Pulmonary artery endothelial cell (primary cell): ENCODE measurements at regions not wholly inside any gene's neighbourhood (a gene's known extent, or its start where the extent isn't known, plus 50 kb on each side); places are given as distances from the start of the nearest gene placed in this dataset.
A peak's percentile ranks its signal among the peaks of the same experiment; 100 is the strongest.

Experiments used
- DNase-seq: peaks from one replicate; pipeline ENCODE4 v3.0.0-alpha.2; 2011; ENCODE audit warnings: low read depth, low spot score

DNA sequence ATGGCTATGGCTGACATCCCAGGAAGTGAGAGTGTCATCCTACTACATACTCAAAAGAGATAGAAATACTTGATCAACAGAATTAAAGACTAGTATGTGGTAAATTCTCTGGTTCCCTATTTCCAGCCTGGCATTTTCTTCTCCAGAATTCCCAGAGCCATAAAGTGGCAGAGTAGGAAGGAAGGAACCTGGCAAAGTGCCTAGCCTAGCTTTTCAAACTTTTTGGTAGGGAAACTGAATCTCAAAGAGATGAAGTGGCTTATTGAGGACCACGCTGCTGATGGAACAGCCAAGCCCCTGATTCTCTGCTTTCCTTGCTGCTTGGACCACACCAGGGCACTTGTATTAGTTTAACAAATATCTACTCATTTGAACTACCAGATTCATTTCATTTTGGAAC lies 312.4 kb upstream of the RORA start:
- DNase-seq, result no peak

DNA sequence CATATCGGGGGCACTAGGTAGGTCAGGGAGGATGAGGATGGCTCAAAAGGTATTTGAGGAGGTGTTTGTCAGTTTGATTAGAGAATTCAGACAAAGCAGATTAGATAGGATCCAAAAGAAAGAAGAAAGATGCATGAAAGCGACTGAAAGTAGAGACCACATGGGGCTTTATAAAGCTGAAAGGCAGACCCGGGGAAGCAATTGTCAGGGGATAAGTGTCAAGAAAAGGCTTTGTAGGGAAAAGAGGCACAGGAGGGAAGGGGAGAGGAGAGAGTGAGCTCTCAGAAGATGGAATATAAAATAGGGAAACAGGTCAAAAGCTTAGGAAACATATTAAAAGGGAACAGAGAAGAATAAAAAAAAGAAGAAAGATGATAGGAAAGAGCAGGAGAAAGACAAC lies 308.2 kb upstream of the RORA start:
- DNase-seq, result no peak

DNA sequence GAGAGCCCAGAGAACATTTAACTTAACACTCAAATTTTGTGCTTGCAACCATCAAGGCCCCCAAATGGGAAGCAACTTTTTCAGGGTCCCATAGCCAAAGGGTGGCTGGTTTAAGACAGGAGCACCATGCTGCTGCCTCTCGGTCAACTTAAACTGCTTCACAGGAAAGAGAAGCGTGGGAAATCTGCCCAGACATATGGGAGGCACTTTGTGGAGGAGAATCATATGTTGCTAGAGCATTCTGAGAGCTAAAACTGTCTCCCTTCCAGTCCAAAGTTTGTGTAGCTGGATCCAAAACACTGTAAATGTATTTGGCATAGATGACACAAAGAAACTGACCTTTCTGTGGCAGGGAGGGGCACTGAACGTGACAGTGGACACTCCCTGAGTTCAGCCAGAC lies 305.9 kb upstream of the RORA start:
- no peak for DNase-seq

DNA sequence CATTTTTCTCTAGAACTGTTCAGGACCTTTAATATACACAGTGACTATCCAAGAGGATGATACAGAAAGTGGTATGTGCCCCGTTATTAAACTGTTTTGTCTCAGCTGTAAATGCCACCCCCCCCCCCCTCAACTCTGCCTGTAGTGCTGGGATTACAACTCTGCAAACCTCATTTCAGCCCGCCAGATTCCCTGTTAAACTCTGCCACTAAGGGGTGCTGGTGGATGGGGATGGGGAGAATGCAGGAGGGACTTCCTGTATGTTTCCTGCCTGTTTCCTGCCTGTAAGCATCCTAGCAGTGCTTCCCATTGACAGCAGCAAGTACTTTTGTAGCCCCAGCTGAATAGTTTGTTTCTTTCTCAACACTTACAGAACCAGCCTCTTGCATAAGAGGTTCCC lies 301.7 kb upstream of the RORA start:
- no peak for DNase-seq

DNA sequence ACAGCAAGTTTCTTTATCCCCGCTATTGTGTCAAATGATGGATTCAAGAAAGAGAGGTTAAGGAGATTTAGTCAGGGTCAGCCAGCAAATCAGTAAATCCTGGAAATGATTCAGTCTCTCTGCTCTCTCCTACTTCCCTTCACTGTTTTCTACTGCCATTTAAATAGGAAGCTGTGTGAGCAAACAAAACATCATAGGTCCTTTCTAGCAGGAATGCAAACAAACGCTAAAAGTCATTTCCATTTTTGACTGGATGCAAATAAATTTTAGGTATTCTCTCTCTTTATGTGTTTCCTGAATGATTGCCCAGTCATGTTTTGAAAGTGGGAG lies 299.4 kb upstream of the RORA start:
- DNase-seq, result peak; percentile 72

DNA sequence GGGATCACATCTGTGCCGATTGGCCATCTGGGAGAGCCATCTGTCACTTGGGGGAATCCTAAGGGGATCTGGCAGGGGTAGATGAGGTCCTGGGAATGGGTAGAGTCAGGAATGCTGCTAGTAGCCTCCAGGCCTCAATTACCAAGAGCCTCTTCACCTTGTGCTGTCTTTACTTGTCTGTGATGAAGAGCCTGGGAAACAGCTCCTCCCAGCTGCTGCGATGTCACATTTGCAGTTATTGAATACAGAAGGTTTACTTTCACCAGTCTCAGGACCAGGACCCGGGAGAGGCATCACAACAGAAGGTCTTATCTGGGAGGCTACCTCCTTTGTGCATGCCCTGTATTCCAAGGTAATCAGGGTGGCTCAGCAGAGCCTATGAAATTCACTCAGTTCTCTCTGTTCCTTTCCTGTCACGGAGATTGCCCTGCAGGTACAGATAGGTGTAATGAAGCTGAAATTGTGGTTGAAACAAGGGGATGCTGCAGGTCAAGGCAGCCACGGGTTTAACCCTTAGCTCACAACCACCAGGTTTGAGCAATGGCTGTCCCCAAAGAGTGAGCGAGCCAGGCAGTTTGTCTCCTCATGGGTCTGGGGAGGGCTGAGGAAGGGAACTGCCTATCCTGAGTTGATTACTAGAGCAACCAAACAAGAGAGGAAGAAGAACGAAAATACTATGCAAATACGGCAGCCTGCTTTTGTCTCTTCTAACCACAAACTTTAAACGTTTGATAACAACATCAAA lies 298.9 kb upstream of the RORA start:
- no peak for DNase-seq

DNA sequence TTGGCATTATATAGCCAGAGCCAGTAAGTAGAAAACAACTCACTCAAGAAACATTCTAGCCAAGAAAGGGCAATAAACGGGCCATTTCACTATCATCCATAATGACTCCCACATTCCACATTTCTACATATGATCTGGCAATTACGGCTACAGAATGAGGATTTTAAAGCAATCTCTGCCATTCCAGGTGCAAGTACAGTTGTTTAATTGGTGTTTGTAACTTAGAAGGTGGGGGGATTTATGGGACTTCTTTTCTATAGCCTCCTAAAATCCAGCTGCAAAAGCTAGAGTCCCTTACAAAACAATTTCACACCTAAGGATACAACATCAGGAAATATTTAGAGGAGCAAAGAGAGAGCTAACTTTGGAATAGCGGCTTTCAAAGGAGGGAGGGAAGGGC lies 295.4 kb upstream of the RORA start:
- DNase-seq, result no peak

DNA sequence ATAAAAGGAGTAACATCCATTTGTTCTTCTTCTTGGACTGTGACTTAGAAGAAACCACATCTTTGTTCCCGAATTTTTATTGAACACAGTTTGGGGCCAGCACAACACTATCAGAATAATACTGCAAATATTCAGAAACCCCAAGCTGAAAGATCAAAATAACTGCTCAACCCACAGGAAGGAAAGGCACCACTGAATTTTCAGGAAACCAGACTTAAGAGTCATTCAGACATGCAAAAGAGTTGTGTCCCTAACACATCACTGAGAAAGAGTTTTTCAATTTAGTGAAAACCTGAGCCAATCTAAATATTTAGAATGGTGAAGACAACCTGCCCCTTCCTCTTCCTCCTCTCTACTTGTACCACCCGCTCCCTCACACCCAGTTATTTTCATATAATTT lies 295.0 kb upstream of the RORA start:
- no peak for DNase-seq

DNA sequence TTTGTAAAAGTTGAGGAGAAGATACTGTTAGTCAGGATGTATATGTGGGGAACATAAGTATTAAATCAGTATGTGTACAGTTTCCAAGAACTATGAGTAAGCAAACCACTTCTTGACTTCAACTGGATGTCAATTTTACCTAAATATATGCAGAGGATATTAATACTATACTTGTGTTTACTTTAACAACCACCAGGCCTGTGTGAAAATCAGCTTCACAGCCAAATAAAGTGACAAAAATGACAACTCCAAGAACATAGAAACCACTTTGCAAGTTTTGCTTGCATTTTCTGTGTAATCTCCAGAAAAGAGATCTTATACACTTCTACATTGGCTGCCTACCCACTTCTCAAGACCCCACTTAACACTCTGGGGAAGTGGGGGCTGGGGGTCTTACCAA lies 293.3 kb upstream of the RORA start:
- DNase-seq, result no peak

DNA sequence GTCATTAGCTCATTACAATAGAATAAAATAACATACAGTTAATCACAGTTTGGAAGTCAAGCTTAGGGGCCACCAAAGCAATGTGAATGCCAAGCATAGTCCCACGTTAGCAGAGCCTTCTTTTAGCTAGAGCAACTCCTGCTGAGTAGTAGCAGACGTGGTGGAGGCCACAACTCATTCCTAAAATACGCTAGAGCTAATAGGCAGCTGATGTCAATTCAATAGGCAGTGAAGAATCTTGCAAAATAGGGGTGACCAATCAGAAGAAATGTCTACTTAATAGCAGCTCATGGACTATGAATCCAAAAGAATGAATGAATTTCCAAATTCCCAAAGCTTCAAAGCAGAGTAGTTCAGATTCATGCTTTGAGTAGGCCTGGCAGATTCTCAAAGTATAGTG lies 292.9 kb upstream of the RORA start:
- no peak for DNase-seq

DNA sequence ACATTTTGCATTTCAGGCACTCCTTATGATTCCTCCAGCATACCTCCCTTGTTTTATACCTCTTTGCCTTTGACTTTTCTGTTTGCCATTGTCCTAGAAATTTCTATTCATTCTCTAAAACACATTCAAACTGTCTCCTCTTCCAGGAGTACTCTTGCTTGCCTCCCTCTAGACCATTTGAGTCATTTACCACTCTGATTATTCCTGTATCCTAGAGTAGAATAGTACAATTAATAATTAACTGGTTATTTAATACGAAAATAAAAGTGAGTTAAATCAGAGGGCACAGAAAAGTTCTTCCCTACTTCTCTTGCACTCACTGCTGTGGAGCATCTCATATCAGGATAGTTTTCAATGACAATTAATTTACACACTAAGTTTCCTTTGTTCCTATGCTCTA lies 290.2 kb upstream of the RORA start:
- DNase-seq, result no peak

DNA sequence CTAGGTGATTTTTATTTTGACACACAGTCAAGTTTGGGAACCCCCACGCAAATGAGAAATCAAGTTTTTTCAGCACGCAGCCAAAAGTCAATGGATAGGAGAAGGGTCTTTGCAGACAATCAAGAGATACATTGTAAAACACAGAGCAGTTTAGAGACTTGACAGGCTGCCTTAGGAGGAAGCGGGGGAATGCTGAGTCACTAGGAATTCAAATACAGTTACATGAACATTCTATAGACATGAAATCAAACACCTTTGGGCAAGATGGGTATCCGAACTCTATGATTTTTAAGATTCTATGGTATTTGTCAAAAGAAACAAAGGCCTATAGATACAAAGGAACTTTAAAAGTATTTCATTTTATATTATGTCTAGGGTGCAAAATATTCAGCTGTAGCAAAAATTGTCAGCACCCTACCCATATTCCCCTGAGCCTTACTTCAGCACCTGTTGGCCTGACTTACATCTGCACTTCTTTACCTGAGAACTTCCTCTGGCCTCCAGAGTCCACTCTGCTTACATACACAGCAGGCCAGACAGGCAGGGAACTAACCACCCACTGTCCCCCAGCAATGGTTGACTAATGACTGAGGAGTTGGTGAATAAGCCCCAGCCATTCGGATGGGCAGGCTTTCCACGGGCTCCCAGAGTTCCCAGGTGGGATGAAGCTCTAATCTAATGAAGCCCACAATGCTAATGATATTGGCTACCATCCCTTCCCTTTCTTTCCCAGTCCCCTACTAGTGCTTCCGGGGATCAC lies 289.3 kb upstream of the RORA start:
- DNase-seq, result no peak

DNA sequence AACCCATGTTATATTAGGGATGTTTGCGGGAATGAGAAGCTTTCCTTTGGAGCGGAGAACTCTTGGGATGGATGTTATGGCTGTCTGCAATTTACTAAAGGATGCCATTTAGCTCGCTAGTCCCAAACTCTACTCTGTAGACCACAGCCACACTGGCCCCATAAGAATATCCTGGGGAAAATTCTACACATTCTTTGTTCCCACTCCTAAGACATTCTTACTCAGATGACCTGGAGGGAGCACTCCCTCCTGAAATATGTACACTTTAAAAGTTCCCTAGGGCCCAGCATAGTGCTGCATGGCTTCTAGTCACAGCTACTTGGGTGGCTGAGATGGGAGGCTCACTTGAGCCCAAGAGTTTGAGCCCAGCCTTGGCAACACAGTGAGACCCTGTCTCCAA lies 288.7 kb upstream of the RORA start:
- no peak for DNase-seq

DNA sequence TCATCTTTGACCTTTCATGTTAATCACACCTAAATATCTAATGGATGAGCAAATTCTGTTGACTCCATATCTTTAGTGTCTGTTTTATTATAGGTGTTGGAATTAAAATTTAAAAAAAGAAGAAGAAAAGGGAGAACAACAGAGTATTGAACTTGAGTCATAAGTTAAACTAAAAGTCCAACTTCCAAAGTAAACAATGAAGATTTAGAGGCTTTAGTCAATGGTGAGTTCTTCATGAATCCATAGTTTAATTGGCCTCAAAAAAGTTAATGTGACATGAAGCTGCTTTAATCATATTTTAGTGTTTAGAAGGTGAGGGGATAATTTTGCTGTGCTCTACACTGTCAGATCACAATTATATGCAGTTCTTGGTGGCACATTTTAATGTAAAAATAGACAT lies 288.2 kb upstream of the RORA start:
- DNase-seq, result no peak

DNA sequence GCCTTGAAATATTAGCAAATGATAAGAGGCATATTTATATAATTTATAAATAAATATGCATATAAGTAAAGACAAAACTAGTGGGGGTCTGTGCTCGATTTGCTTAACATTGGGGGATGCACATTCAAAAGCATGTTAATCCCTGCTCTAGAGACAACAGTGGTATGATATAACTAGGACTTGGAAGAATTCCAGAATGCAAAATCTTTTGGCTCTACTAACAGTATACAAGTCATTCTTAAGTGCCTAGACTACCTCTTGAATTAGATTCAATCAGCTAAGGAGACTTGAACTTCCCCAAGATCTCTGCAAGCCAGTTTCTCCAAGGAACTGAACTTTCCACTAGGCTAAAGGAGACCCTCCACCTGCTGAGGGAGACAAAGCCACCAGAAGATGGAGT lies 282.7 kb upstream of the RORA start:
- no peak for DNase-seq

DNA sequence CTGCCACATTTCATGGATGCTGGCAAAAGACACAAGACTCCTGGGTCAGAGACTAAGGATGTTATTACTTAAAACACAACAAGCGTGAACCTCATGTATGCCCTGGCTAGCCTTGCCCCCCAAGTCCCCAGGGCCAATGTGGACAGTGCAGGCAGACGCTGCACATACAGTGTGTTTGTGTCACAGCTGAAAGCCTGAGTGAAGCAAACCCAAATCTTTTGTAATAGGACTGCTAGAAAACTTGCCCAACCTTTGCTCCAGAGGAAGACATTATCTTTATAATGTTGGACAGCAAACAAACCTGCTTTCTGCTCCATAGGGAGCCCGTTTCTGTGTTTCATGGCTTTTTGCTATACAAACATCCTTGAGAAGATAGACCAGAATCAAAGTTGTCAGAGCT lies 282.0 kb upstream of the RORA start:
- no peak for DNase-seq

DNA sequence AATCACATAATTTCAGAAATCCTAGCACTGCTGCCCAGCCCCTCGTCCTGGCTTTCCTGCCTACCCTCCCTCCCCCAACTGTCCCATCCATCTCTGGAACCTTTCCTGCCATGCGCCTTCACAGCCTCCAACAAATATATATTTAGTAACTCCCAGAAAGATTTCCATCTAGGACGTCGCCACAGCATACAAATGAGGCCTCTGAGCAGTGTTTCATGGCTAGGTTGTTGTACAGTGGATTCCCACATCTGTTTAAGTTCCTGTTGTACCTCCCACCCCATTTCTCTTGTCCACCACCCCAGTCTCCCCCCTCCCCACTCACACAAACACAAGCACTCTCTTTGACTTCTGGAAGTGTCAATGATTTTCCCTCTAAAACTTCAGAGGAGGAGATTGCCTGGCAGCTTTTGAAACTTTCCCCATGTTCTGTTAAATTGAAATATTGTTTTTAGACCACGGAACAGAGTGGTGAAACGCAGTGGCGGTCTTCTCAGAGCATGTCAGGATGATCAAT lies 280.3 kb upstream of the RORA start:
- no peak for DNase-seq

DNA sequence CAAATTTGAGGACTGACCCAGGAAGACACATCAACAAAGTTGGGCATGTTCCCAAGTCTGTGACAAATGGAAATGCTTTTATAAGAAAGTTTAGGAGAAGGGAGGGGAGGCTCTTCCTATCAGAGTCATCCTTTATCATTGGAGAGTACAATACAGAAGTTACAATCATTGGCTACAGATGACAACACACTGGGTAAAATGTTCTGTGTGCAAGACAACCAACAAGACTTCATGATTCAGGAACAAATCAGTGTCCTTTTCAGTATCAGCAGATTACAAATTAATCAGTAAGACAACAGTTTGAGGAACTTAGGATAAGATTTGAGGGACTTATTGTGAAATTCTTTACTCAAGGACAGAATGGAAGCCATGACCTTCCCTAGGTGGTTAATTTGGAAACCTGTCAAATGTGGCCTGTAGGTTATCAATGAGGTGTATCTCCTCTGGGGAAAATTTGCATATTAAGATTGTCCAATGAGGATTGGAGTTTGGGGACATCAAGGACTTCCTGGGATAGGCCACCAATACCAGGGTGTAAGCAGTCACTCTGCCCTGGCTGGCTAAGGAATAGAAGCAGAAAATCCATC lies 274.4 kb upstream of the RORA start:
- DNase-seq, result no peak

DNA sequence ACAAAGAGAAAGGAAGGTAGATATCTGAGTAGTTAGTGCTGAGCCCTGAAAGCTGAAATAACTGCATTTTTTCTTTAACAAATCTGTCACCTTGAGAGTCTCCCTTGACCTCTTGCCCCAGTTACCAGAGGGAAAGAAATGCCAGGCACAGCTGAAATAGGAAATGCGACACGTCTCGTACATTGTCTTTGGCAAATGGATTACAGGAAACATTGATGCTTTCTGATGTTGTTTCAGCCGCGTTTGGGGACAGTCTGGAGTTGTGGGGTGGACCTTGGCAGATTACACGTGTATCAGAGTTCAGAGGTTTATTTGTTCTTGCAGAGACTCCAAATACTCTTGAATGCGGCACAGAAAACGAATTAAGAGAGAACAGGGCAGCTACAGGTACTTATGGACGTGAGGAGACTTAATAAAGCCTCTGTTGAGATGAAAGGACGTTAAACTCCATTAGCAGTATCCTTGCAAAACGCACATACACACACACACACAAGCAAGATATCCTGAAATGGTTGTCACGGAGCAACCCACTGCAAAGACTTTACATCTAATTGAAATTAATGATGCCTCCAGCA lies 272.8 kb upstream of the RORA start:
- DNase-seq, result no peak

DNA sequence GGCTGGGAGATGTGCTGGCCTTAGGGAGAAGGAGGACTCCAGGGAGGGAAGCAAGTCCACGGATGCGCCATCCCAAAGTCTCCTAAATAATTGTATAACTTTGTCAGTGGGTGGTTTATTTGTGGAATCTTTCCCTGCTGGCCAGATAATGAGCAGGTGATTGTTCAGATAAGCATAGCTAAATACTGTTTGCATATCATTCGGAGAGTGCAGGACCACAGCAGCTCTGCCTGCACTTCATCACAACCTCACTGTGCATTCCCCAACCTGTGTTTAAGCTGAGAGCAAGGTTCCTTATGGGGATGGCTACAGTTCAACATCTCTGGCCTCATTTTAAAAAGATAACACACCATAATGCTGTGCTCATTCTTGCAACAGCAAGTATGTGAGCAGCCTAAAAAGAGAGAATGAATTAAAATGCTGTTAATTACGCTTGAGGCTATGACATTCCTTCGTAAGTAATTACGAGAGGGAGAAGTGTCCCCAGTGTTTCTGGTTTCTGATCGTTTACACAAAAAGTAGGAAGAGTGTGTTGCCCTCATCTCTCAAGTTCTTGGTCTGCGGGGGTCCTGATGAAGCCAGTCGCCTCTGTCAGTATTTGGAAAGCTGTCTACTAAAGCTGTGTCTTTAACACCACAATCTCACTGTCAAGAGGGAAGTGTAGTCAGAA lies 272.0 kb upstream of the RORA start:
- DNase-seq, result no peak

DNA sequence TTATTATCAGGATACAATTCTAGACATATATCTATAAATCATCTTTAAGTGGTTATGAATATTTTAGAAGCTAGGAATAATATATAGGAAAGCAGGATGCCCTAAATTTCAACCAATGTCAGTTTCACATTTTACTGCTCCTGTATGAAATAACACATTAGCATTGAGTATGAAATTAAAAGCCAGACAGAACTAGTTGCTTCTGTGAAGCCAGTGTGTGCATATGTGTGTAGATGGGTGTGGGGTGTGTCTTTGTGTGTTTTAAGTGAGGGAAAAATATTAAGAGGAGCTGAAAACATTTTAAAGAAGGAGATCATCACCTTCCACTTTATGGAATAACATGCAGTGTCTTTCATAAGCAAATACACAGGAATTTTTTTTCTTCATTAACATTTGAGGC lies 271.4 kb upstream of the RORA start:
- DNase-seq, result no peak

DNA sequence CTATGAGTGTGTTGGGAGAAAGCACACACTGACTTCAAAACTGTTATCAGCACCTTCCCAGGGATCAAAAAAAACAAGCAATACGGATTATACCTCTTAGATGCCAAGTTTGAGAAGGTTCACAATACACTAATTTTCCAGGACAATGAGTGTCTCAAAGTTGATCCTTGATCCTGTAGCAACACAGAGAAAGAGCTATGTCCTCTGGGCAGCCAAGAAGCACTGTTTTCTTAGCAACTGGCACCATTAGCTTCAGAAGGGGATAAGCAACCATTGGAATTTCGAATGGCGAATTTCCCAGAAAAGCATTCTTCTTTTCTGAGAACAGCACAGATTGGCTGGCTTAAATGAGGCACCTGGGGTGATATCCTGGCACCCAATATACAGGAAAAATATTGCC lies 270.3 kb upstream of the RORA start:
- DNase-seq, result no peak
